Activated CD4-positive, alpha-beta T cell treated with anti-CD3 and anti-CD28 coated beads, Interleukin-2, amount 50 U/mL, for 4 hours (primary cell): ENCODE measurements at regions not wholly inside any gene's neighbourhood (a gene's known extent, or its start where the extent isn't known, plus 50 kb on each side); places are given as distances from the start of the nearest gene placed in this dataset.

ENCODE experiments used
- DNase-seq, 2 experiments: peaks; one replicate each; pipeline ENCODE4 v3.0.0-alpha.2; 2020

- no peak for DNase-seq
Measured at GRCh38 chr1:59156526-59157199, 140.2 kb upstream of the FGGY start.

- no peak for DNase-seq
Measured at GRCh38 chr1:59158321-59158720, 138.6 kb upstream of the FGGY start.

GRCh38 chr1:59159557-59160203 is 137.2 kb upstream of the FGGY start:
- no peak for DNase-seq

GRCh38 chr1:59161136-59161535 is 135.8 kb upstream of the FGGY start:
- DNase-seq = no peak

- DNase-seq = no peak
Measured at GRCh38 chr1:59162665-59163064, 134.2 kb upstream of the FGGY start.

GRCh38 chr1:59163268-59164092 is 133.4 kb upstream of the FGGY start:
- DNase-seq = no peak

- DNase-seq = no peak
Measured at GRCh38 chr1:59164371-59164770, 132.5 kb upstream of the FGGY start.

GRCh38 chr1:59165353-59165752 is 131.5 kb upstream of the FGGY start:
- DNase-seq = no peak

- no peak for DNase-seq
Measured at GRCh38 chr1:59169703-59170102, 127.2 kb upstream of the FGGY start.

- DNase-seq = no peak
Measured at GRCh38 chr1:59170659-59171058, 126.2 kb upstream of the FGGY start.

- no peak for DNase-seq
Measured at GRCh38 chr1:59171788-59172187, 125.1 kb upstream of the FGGY start.

GRCh38 chr1:59172693-59173092 is 124.2 kb upstream of the FGGY start:
- no peak for DNase-seq

GRCh38 chr1:59173721-59174120 is 123.2 kb upstream of the FGGY start:
- DNase-seq = no peak

GRCh38 chr1:59176471-59176870 is 120.4 kb upstream of the FGGY start:
- DNase-seq = no peak

GRCh38 chr1:59177756-59178155 is 119.1 kb upstream of the FGGY start:
- DNase-seq = no peak

GRCh38 chr1:59178339-59179187 is 118.3 kb upstream of the FGGY start:
- DNase-seq = no peak

GRCh38 chr1:59179673-59180072 is 117.2 kb upstream of the FGGY start:
- DNase-seq = no peak

- no peak for DNase-seq
Measured at GRCh38 chr1:59180735-59181134, 116.2 kb upstream of the FGGY start.

- no peak for DNase-seq
Measured at GRCh38 chr1:59183749-59184317, 113.1 kb upstream of the FGGY start.

GRCh38 chr1:59184365-59184905 is 112.5 kb upstream of the FGGY start:
- no peak for DNase-seq

GRCh38 chr1:59185163-59185860 is 111.6 kb upstream of the FGGY start:
- DNase-seq = no peak

GRCh38 chr1:59186656-59187055 is 110.2 kb upstream of the FGGY start:
- DNase-seq = no peak
